ENCODE measurements at regions not wholly inside any gene's neighbourhood (a gene's known extent, or its start where the extent isn't known, plus 50 kb on each side); places are given as distances from the start of the nearest gene placed in this dataset.

- Histone ChIP-seq H3K27me3 (replicated peaks; ENCODE audit: insufficient read depth, low read depth, low read length, poor library complexity) (no peaks in the 10 kb centered on the region), H3K27ac (ENCODE audit: low read depth, low read length, poor library complexity, severe bottlenecking) (no peak overlapping the region), H3K4me3 (ENCODE audit: low read depth, low read length, poor library complexity, severe bottlenecking) (no peak overlapping the region), H3K36me3 (ENCODE audit: insufficient read depth, low read length, poor library complexity, severe bottlenecking) (no peaks in the 10 kb centered on the region), H3K9me3 (ENCODE audit: low read depth, low read length, poor library complexity, severe bottlenecking) (no peaks in the 10 kb centered on the region), H3K4me1 (ENCODE audit: insufficient read depth, low read length, poor library complexity, severe bottlenecking) (peaks cover 5% of the 10 kb centered on the region)
- intact Hi-C loops (cut with micrococcal nuclease; ENCODE audit: unreplicated experiment): no loop called here
- ChIA-PET POLR2A (ENCODE audit: low non-redundant PET) (no interaction called here), CTCF (interaction anchor here (0.5 kb wide), 1 partner anchor 18 kb away, joined by 4 read pairs; no protein-coding TSS in a partner anchor)
- no TSS peak for BruUV-seq (replicated peaks)
- peak; percentile 12 for DNase-seq (ENCODE audit: low spot score)
- TF ChIP-seq CTCF (conservative IDR thresholded peaks at IDR 0.05; ENCODE audit: low read depth, low read length): no peak
Observed at GRCh38 chr15:70557521-70558258, 205.7 kb downstream of the UACA start.

- no peaks in the 10 kb centered on the region for H3K36me3 ChIP-seq (ENCODE audit: insufficient read depth, low read length, poor library complexity, severe bottlenecking)
- no peaks in the 10 kb centered on the region for H3K9me3 ChIP-seq (ENCODE audit: low read depth, low read length, poor library complexity, severe bottlenecking)
- no peak for TF ChIP-seq EZH2 (IDR thresholded peaks at IDR 0.05; ENCODE audit: borderline replicate concordance, low read depth, low read length, poor library complexity, severe bottlenecking)
- DNase-seq (ENCODE audit: low spot score): no peak
- no TSS peak for BruUV-seq (replicated peaks)
- intact Hi-C loops (cut with micrococcal nuclease; ENCODE audit: unreplicated experiment): no loop called here
- no peak overlapping the region for H3K4me3 ChIP-seq (ENCODE audit: low read depth, low read length, poor library complexity, severe bottlenecking)
- ChIA-PET CTCF (no interaction called here), POLR2A (ENCODE audit: low non-redundant PET) (no interaction called here)
- H3K27me3 ChIP-seq (replicated peaks; ENCODE audit: insufficient read depth, low read depth, low read length, poor library complexity): no peaks in the 10 kb centered on the region
- H3K27ac ChIP-seq (ENCODE audit: low read depth, low read length, poor library complexity, severe bottlenecking): no peak overlapping the region
- H3K4me1 ChIP-seq (ENCODE audit: insufficient read depth, low read length, poor library complexity, severe bottlenecking): peaks cover 5% of the 10 kb centered on the region
Observed at GRCh38 chr15:70556779-70557178, 206.6 kb downstream of the UACA start.

- ChIA-PET POLR2A (ENCODE audit: low non-redundant PET) (no interaction called here), CTCF (no interaction called here)
- H3K36me3 ChIP-seq (ENCODE audit: insufficient read depth, low read length, poor library complexity, severe bottlenecking): no peaks in the 10 kb centered on the region
- intact Hi-C loops (cut with micrococcal nuclease; ENCODE audit: unreplicated experiment): no loop called here
- DNase-seq (ENCODE audit: low spot score): no peak
- no peaks in the 10 kb centered on the region for H3K9me3 ChIP-seq (ENCODE audit: low read depth, low read length, poor library complexity, severe bottlenecking)
- peaks cover 5% of the 10 kb centered on the region for H3K4me1 ChIP-seq (ENCODE audit: insufficient read depth, low read length, poor library complexity, severe bottlenecking)
- no peaks in the 10 kb centered on the region for H3K27me3 ChIP-seq (replicated peaks; ENCODE audit: insufficient read depth, low read depth, low read length, poor library complexity)
- TF ChIP-seq EZH2 (IDR thresholded peaks at IDR 0.05; ENCODE audit: borderline replicate concordance, low read depth, low read length, poor library complexity, severe bottlenecking): no peak
- no peak for TF ChIP-seq CTCF (conservative IDR thresholded peaks at IDR 0.05; ENCODE audit: low read depth, low read length)
- H3K27ac ChIP-seq (ENCODE audit: low read depth, low read length, poor library complexity, severe bottlenecking): no peak overlapping the region
- no peak overlapping the region for H3K4me3 ChIP-seq (ENCODE audit: low read depth, low read length, poor library complexity, severe bottlenecking)
- BruUV-seq (replicated peaks): no TSS peak
Observed at GRCh38 chr15:70556151-70556741, 207.1 kb downstream of the UACA start.

- Histone ChIP-seq H3K27me3 (replicated peaks; ENCODE audit: insufficient read depth, low read depth, low read length, poor library complexity) (no peaks in the 10 kb centered on the region), H3K4me1 (ENCODE audit: insufficient read depth, low read length, poor library complexity, severe bottlenecking) (peaks cover 5% of the 10 kb centered on the region), H3K9me3 (ENCODE audit: low read depth, low read length, poor library complexity, severe bottlenecking) (no peaks in the 10 kb centered on the region), H3K4me3 (ENCODE audit: low read depth, low read length, poor library complexity, severe bottlenecking) (no peak overlapping the region), H3K27ac (ENCODE audit: low read depth, low read length, poor library complexity, severe bottlenecking) (no peak overlapping the region), H3K36me3 (ENCODE audit: insufficient read depth, low read length, poor library complexity, severe bottlenecking) (no peaks in the 10 kb centered on the region)
- DNase-seq (ENCODE audit: low spot score): no peak
- ChIA-PET POLR2A (ENCODE audit: low non-redundant PET) (no interaction called here), CTCF (no interaction called here)
- BruUV-seq (replicated peaks): no TSS peak
- TF ChIP-seq CTCF (conservative IDR thresholded peaks at IDR 0.05; ENCODE audit: low read depth, low read length) (no peak), EZH2 (IDR thresholded peaks at IDR 0.05; ENCODE audit: borderline replicate concordance, low read depth, low read length, poor library complexity, severe bottlenecking) (no peak)
- intact Hi-C loops (cut with micrococcal nuclease; ENCODE audit: unreplicated experiment): no loop called here
Observed at GRCh38 chr15:70555713-70556112, 207.6 kb downstream of the UACA start.

Measured in A673 (cell line).